LNCAP (cell line): ENCODE measurements at regions not wholly inside any gene's neighbourhood (a gene's known extent, or its start where the extent isn't known, plus 50 kb on each side); places are given as distances from the start of the nearest gene placed in this dataset.

Experiments
- TF ChIP-seq, protein P1 (sequence below): fragments of 450-650 bp; IDR thresholded peaks from 2 replicates; pipeline ENCODE4 v1.5.1; 2017; ENCODE audit warnings: mild to moderate bottlenecking

DNA sequence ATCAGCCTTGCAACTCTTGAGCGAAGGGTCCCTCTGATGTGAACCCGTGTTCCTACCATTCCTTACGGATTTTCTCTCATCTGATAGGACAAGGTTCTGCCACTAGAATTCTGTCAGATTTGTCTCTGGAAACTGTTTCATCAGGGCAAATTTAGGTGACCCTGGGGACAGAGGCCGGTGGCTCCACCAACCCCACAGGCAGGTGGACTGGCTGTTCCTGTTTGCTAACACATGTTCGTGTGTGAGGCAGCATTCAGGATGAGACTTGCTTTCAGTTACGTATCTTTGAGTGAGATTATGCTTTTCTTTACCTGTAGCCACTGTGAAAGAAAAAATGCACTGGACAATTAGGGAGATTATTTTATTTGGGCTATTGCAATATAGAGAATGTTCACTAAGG, 449.9 kb downstream of the INHBA start:
- TF ChIP-seq, protein P1, sequence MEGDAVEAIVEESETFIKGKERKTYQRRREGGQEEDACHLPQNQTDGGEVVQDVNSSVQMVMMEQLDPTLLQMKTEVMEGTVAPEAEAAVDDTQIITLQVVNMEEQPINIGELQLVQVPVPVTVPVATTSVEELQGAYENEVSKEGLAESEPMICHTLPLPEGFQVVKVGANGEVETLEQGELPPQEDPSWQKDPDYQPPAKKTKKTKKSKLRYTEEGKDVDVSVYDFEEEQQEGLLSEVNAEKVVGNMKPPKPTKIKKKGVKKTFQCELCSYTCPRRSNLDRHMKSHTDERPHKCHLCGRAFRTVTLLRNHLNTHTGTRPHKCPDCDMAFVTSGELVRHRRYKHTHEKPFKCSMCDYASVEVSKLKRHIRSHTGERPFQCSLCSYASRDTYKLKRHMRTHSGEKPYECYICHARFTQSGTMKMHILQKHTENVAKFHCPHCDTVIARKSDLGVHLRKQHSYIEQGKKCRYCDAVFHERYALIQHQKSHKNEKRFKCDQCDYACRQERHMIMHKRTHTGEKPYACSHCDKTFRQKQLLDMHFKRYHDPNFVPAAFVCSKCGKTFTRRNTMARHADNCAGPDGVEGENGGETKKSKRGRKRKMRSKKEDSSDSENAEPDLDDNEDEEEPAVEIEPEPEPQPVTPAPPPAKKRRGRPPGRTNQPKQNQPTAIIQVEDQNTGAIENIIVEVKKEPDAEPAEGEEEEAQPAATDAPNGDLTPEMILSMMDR: no peak

GRCh38 chr7:41252551-41252950, 450.3 kb downstream of the INHBA start:
- TF ChIP-seq, protein P1: no peak

- TF ChIP-seq, protein P1: no peak
Observed at GRCh38 chr7:41247143-41247865, 455.6 kb downstream of the INHBA start.

- TF ChIP-seq, protein P1: no peak
Observed at GRCh38 chr7:41245916-41246315, 457.0 kb downstream of the INHBA start.

DNA sequence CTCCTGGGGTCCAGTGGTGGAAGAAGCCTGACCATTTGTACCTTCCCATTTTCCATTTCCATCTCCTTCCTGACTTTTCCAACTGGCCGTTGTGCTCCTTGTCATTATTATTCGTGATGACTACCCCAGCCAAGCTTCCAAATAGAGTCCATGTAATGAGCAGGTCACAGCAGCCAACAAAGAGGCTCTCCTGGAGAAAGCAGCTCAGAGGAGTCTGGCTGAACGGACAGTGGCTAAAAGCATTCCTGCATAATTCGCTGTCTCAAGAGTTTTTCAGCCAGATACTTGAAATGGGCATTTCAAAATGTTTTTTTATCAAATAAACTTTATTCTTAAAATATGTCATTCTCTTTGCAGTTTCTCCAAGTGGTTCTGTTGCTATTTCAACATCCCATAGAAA, 458.6 kb downstream of the INHBA start:
- TF ChIP-seq, protein P1: no peak

- TF ChIP-seq, protein P1: no peak
Observed at GRCh38 chr7:41241641-41242040, 461.2 kb downstream of the INHBA start.

- TF ChIP-seq, protein P1: no peak
Observed at GRCh38 chr7:41239596-41239995, 463.3 kb downstream of the INHBA start.

DNA sequence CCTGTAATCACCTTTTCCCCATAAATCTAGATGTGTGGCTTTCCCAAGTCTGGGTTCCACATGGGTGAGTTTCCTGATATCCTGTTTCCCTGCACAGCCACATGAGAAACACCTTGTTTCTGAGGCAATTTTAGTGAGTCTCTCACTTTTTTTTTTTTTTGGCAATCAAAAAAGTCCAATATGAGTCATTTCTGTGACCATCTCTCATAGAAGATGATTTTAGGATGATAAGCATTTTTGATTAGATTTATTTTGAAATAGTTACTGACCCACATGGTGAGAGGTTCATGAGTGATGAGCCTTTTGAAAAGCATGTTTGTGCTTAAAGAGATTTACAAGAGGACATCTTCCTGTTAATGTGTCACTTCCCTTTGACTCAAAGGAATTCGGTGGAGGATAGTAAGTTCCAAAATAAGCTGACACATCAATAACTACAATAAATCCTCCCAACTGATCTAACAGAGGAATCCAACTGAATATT, 464.0 kb downstream of the INHBA start:
- TF ChIP-seq, protein P1: no peak
